HG03135 (cell line): ENCODE measurements at regions not wholly inside any gene's neighbourhood (a gene's known extent, or its start where the extent isn't known, plus 50 kb on each side); places are given as distances from the start of the nearest gene placed in this dataset.

Source experiments
- ATAC-seq: cut with Tn5 transposase; IDR thresholded peaks from one replicate; pipeline ENCODE4 v1.9.1; 2021; ENCODE audit warnings: mild to moderate bottlenecking, moderate library complexity; ENCODE audit not compliant: unreplicated experiment

DNA sequence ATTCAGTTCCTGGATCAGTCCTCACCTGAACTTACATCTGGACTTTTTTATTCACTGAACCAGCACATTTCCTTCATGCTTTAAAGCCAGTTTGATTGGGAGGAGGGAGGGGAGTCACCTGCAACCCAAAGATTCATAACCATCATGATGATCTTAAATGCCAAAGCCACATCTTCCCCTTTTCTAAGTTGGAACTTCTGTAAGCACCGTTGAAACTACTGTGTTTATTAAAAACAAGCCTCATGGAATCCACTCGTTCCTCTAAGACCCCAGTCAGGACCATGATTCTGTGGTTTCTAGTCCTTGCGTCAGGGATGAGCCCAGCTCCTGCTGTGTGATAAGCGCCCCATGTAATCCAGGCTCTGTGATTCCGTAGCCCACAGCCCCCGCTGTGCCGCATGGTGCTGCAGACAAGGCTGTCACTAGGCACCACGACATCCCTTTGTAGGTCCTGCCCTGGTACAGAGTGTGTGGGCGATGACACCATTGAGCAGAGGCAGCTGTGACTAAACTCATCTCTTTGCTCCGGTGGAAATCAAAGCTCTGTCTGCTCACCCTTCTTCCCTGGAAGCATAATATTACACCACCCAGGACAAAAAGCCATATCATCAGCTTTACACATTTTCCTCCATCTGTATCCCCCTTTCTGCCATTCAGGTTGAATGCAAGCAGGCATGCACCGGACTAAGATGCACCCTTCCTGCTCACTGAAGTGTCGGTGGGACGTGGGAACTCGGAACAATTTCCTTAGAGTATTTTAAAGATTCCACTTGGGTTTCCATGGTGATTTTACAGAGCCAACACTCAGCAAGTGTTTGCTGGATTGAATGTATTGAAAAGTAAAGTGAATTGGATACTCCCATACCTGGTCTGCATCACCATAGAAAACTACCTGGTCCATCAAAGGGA, 132.0 kb upstream of the FSTL4 start:
- ATAC-seq, result no peak

DNA sequence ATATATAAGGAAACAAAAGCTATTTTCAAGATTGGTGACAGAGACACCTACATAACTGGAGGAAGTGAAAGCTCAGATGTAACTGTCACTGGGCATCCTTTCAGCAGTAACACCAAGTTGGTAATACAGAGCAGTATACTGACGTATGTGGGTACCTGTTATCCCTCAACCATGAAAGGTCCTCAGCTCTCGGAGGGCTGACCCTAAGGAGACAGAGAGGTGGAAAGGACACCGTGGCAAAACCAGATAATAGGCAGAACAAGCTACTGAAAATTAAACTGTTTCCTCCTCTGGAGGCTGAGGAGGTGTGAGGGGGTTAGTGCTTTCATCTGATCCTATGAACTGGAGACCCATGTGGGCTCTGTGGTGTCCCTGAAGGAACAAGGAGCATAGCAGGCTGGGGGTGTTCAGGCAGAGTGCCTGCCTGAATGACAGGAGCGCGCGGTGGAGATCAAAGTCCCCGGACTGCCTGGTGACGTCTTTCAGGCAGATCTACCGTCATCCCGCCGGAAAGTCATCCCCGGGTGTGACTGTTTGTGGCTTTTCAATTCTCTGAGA, 130.2 kb upstream of the FSTL4 start:
- no peak for ATAC-seq

DNA sequence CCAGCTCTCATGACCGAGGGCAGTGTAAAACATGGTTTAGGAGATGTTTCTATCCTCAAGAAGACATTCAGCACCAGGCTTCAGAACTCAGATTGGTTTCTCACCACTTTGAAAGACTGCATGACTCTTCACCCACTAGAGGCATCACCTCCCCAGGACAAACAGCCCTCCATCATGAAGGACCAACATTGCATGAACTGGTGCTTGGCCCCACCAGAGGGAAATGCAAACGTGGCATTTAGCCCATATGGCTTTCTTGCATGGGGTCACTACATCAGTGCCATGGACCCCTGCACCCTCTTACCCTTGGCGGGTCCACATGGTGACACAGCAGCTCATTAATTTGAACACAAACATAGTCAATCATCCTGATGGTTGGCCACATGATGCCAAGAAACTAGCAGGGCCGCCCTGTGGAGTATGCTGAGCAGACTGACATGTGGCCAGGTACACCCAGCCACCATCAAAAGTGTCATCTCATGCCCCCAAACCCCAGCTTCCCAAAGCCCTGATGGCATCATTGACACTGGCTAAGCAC, 129.5 kb upstream of the FSTL4 start:
- ATAC-seq, result no peak

DNA sequence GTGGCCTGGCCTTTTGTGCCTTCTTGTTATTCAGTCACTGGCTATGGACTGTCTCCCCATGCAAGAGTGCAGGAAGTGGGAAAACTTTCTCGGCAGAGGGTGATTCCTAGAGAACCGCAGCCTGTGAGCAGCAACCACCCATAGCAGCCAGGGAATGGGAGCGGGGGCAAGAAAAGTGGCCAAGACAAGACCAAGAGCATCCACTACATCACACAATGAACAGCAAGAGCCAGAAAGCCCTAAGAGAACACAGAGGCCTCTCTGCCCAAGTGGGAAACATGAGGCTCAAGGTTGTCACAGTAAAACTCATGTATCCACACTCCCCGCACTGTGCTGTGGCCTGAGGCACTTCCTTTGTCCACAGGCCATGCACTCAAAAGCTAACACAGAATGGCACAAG, 129.1 kb upstream of the FSTL4 start:
- no peak for ATAC-seq

DNA sequence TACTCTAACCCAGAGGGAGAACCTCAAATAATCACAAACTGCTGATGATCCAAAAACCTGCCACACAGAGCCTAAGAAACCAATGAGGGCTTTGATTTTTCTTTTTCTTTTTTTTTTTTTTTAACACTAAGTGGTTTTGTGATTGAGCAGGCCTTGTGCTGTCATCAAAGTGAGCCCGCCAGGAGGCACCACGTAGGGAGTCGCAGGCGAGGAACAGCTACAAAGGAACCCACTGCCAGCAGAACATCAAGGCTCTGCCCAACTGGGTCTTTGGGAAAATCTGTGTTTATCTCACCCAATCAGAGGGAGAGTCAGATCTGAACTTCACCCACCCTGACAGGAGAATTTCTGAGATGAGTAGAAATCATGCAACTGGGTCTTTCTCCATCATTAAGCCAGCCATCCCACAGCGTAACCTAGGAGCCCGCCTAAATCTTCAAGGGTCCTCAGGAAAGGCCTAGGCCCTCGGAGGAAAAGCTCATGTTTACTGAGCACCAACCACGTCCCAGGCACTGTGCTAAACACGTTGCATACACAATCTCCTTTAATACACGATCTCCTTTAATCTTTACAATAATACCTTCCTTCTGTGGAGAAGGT, 126.9 kb upstream of the FSTL4 start:
- no peak for ATAC-seq

DNA sequence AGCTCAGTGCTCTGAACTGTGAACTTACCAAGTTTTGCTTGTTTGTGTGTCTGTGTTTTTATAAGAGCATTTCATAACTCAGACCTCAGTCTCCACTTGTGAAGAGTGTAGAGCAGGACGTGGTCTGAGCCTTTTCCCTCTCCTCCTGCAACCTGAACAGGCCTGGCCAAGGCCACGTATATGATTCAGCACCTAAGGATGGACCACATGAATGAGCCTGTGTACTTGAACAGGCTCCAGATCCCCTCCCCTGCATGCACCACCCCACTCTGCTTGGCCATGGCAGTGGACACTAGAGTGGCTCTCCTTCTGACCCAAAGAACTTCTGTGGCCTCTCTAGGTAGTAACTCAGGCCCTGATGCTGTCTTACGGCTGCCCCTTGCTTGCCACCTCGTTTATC, 125.9 kb upstream of the FSTL4 start:
- no peak for ATAC-seq

DNA sequence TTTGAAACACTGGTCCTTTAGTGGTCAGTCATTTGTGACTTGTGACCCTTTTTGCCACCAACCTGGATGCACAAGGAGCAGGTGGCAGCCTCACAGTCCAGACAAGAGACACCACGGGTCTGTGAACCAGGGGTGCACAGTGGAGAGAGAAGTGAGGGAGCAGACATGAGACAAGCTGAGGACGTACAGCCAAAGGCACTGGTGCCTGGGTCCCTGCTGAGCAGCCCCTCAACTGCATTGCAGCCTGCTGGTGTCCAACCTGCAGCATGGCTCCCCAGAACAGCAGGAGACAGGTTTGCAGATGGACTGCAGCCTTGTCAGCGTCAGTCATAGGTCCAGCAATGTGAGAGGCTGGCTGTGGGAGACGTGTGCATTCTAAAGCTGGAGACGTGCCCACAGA, 124.2 kb upstream of the FSTL4 start:
- no peak for ATAC-seq

DNA sequence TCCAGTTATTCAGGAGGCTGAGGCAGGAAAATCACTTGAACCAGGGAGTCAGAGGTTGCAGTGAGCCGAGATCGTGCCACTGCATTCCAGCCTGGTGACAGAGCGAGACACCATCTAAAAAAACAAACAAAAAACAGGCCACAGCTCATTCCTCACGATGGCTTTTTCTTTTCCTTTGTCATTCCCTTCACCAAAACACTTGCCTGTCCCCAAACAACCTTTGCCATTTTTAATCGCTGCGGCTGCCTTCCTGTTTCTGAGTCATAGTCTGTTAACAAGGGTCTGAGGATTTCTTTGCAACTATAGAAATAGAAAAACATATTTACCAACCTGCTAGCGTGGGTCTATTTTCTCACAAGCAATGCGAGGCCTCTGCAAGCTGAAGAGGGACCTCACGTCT, 123.0 kb upstream of the FSTL4 start:
- no peak for ATAC-seq

DNA sequence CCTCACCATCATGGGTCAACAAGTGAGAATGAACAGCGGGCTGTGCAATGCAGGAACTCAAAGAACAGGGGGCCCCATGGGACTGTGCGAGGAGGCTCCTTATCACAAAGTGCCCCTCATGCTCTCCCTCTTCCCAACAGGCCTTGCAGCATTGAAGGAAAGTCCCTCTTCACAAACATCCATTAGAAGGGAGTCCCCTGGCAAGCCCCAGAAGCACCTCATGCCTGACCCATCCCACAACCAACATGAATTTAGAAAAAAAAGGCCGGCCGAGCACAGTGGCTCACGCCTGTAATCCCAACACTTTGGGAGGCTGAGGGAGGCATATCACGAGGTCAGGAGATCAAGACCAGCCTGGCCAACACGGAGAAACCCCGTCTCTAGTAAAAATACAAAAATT, 122.6 kb upstream of the FSTL4 start:
- no peak for ATAC-seq

DNA sequence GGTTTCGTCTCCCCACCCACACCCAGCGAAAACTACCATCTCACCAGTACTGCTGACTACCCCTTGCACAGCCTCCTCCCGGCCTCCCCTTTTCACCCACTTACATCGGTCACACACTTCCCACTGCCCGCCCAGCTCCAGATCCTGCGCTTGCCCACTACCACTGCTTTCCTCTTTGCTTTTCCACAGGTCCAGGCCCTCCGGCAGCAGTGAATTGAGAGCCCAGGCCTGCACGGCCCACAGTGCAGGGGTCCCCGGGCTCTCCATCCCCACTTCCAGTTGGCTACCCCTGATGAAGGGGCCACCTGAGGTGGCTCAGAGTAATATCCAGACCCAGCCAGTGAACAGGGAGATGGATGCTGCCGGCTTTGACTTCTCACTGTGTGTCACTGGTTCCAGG, 120.2 kb upstream of the FSTL4 start:
- no peak for ATAC-seq

DNA sequence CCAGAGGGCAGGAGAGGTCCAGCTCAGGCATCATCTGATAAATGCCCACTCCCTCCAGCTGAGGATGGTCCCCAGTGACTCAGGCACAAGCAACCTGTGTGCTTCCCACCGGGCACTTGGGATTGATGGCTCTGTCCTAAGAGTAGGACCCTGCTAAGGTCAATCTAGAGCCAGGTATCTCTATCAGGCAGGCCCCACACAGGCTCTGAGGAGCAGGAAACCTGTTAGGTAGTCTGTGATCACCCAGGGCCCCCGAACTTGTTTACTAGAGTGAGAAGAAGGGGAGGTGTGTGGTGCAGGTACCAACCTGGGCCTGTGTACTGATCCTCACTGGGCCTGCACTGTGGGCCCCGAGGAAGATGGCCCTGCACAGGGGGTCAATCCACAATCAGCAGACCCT, 119.6 kb upstream of the FSTL4 start:
- no peak for ATAC-seq

DNA sequence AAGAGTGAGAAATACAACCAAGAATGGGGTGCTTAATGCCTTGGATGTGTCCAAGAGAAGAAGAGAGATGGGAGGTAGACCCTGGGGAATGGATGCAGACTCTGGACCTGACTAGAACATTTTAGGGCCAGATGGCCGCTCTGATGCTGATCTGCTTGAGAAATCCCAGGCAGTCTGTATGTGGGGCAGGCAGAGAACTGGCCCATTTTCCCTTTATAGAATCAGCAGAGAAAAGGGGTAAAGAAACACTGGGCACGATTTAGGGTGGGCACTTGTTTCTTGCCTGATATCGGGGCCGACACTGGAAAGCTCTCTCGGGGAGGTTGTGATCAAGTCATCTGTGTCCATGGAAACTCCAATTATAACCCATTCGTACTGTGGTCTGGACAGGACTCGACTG, 118.5 kb upstream of the FSTL4 start:
- no peak for ATAC-seq

DNA sequence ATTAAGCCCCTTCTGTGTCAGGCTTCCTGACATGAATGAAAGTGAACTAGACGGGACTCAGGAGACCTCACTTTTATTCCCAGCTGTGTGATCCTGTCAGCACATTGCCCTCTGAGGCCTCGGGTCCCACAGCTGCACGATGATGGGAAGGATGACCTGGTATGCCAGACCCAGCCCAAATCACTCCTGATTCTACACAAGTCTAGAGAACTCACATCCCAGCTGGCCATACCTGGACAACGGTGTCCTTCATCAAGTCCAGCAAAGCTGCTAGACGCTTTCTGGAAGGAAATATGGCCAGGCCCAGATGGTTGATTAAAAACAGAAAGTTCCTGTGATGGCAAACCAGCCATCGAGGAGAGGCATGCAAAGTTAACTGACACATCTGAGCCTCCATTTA, 118.0 kb upstream of the FSTL4 start:
- ATAC-seq, result no peak

DNA sequence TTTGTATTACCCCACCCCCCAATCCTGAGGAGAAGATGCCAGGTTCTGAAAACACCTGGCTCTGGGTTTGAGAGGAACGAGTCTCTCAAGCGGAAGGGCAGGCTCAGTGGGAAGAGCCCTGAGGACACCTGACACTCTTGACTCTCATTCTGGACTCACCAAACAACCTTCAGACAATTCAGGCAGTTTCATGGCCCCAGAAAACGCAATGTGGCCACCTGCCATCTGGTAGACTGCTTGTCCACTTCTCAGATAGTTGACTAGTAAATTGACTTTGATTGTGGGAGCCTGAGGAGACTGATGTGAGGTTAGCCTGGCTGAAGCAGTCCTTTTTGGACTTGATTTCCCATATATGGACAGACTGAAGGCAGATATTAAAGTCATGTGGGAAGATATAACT, 117.5 kb upstream of the FSTL4 start:
- ATAC-seq, result no peak

DNA sequence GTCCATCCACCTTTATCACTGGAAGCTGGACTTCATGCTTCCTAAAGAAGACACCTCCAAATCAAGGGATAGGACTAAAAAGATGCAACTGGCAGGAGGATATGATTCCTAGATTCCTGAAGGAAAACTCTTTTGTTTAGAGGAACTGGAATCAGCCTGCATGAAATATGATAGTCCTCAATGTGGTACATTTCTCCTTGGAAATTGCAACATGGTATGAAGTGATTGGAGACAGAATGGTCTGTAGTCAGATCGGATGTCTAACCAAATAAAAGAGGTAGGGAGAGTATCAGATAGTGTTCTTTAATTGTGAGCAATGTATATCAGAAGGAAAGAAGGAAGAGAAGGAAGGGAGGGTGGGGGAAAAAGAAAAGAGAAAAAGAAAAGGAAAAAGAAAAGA, 116.1 kb upstream of the FSTL4 start:
- no peak for ATAC-seq

DNA sequence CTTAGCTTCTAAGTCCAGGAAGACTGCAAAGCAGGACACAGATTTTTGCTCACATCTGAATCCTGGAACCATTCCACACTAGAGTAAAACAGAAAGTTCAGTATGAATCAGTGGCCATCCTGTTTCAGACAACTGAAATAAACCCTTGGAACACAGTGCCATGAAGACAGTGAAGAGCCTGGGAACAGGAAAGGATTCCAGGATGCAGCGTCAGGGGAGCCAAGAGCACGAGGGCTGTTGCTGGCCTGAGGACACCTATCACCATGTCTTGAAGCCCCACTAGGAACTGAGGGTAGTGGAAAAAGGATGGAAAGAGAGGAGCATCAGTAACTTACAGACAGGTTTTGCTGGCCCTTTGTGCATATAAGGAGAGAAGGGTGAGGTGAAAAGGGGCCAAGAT, 115.3 kb upstream of the FSTL4 start:
- no peak for ATAC-seq

DNA sequence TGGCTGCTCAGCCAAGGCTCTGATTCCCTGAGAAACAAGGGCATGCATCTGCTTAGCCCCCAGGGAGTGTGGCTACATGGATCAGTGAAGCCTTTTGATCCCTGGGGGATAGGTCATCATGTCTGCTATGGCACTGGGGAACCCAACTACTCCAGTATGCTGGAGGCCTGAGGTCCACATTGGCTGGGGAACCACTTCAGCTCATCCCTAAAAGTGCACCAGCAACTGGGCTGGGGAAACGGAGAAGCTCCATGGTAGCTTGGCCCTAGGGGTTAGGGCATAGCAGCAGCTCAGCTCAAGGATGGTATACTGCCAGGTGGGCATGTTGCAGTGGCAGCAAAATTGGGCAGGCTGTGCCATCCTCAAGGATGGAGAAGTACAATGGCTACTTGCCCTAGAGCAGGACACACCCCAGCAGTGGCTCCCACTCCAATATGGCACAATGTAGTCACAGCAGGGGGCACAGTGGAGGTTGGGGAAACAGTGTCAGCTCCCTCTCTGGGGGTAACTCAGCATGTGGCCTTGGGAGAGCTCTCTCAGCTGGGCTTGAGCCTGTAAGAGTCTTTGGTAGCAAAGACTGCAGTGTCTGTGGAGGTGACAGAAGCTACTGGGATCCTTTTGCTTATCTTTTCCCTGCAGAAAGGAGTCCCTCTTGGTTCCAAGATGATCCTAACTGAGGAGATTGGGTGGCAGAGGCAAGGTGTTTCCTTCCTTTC, 111.5 kb upstream of the FSTL4 start:
- no peak for ATAC-seq

DNA sequence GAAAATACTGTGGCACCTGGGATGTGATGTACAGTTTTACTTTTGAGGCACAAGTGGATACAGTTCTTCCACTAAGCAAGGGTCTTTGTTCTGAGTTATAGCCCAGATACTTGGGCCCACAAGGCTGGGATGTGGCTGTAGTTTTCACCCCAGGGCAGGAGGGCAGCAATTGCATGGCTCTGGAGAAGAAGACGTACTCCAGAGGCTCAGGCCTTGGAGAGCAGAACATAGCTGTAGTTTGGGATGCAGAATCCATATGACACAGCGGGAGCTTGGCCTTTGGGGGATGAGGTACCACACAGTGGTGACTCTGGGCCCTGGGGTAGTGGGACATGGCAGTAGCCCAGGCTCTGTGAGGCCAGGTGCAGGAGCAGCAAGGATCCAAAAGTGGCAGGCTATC, 110.8 kb upstream of the FSTL4 start:
- ATAC-seq, result no peak

DNA sequence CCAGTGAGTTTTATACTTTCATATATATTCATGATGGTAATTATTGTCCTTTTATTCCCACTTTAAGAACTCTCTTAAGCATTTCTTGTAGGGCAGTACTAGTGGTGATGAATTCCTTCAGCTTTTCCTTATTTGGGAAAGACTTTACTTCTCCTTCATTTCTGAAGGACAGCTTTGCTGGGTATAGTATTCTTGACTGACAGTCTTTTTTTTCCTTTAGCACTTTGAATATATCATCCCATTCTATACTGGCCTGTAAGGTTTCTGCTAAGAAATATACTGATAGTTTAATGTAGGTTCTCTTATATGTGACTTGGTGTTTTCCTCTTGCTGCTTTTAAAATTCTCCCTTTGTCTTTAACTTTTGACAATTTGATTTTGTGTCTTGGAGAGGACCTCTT, 109.0 kb upstream of the FSTL4 start:
- ATAC-seq, result no peak

DNA sequence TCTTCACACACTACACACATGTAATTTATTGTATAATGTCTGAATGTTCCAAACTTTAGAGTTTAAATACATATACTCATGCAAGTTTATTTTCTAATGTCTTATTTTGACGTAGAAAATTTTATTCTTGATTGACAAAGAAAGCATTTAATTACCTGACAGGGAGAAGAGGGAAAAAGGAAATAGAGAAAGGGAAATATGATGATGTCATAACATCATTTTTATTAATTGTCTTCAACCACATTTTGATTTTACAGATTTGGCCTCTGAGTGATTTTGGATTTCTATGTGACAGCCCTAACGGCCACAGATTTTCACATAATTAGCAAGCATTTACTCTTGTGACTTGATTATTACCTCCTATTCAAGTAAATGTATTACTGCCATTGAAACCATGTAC, 106.1 kb upstream of the FSTL4 start:
- ATAC-seq, result no peak

DNA sequence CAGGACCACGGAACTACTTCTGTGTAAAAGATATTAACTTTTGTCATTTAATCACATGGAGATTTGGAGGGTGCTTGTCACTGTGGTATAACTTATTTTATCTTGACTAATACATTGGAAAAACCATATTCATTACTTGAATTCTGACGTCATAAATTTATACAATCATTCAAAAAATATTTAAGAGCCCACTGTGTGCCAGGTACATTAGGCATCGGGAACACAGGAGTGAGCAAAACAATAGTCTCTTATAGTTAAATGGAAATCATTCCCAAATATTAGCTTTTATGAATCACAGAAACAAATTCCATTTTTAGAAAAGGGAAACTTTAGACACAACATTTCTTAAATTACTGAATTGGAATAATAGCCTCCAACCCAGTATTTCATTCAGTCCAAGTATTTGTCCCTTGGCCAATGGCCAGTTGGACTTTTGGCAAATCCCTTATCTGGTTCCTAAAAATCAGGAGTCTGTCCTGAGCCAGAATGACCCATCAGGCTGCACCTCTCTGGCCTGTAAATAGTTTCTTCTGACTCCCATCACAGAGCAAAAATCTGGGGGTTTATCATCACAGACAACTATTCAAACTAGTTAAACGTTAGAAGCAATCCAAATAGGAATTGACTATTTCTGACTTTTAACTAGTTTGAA, 104.3 kb upstream of the FSTL4 start:
- ATAC-seq, result no peak
